ENCODE measurements at regions not wholly inside any gene's neighbourhood (a gene's known extent, or its start where the extent isn't known, plus 50 kb on each side); places are given as distances from the start of the nearest gene placed in this dataset.

GRCh38 chr5:100668511-100668910, 133.3 kb downstream of the FAM174A start:
- TF ChIP-seq CTCF (IDR thresholded peaks at IDR 0.05 in 4 of 5, conservative IDR thresholded peaks at IDR 0.05 in 1 of 5) = no peak
- TF ChIP-seq POLR2A (IDR thresholded peaks at IDR 0.05) = no peak
